ENCODE measurements at regions not wholly inside any gene's neighbourhood (a gene's known extent, or its start where the extent isn't known, plus 50 kb on each side); places are given as distances from the start of the nearest gene placed in this dataset.

- intact Hi-C loops (cut with DNase I), result no loop called here
- DNase-seq, result no peak
Observed at GRCh38 chr4:103365285-103365684, 167.1 kb upstream of the CENPE start.

GRCh38 chr4:103364083-103364482 is 165.9 kb upstream of the CENPE start:
- Histone ChIP-seq H3K27ac (no peak overlapping the region), H3K4me1 (no peaks in the 10 kb centered on the region), H3K4me3 (no peak overlapping the region), H3K9me3 (peaks cover 0 to 7% (median 0%) of the 10 kb centered on the region in 4 donors), H3K36me3 (no peaks in the 10 kb centered on the region), H3K27me3 (no peaks in the 10 kb centered on the region)
- intact Hi-C loops (cut with DNase I), result no loop called here
- 55 to 66% methylated on average over 4 of the region's 4 CpGs for WGBS, 2 donors
- TF ChIP-seq EP300 (IDR thresholded peaks at IDR 0.05), result no peak
- no peak for DNase-seq

More at GRCh38 chr4:103365285-103365684, 167.1 kb upstream of the CENPE start:
- H3K4me1 ChIP-seq, result no peaks in the 10 kb centered on the region
- 79 to 89% methylated on average over 2 of the region's 2 CpGs for WGBS, 2 donors
- H3K4me3 ChIP-seq, result no peak overlapping the region
- H3K36me3 ChIP-seq, result no peaks in the 10 kb centered on the region
- no peaks in the 10 kb centered on the region for H3K27me3 ChIP-seq
- no peak overlapping the region for H3K27ac ChIP-seq
- TF ChIP-seq CTCF (IDR thresholded peaks at IDR 0.05) (no peak), POLR2AphosphoS5 (IDR thresholded peaks at IDR 0.05) (no peak), POLR2A (IDR thresholded peaks at IDR 0.05) (no peak), EP300 (IDR thresholded peaks at IDR 0.05) (no peak)
- H3K9me3 ChIP-seq, result no peaks in the 10 kb centered on the region

- Histone ChIP-seq H3K27ac (no peak overlapping the region), H3K4me1 (no peaks in the 10 kb centered on the region), H3K4me3 (no peak overlapping the region), H3K27me3 (no peaks in the 10 kb centered on the region), H3K36me3 (no peaks in the 10 kb centered on the region), H3K9me3 (peaks cover 0 to 9% (median 0%) of the 10 kb centered on the region in 4 donors)
- no peak for TF ChIP-seq CTCF (IDR thresholded peaks at IDR 0.05)
- TF ChIP-seq POLR2A (IDR thresholded peaks at IDR 0.05), result no peak
- no peak for TF ChIP-seq POLR2AphosphoS5 (IDR thresholded peaks at IDR 0.05)
- TF ChIP-seq EP300 (IDR thresholded peaks at IDR 0.05), result no peak
- DNase-seq, result no peak
- intact Hi-C loops (cut with DNase I), result no loop called here
Observed at GRCh38 chr4:103361926-103362325, 163.8 kb upstream of the CENPE start.

GRCh38 chr4:103359900-103360299 is 161.8 kb upstream of the CENPE start:
- no peaks in the 10 kb centered on the region for H3K27me3 ChIP-seq
- H3K27ac ChIP-seq, result no peak overlapping the region
- H3K36me3 ChIP-seq, result no peaks in the 10 kb centered on the region
- no peak overlapping the region for H3K4me3 ChIP-seq
- intact Hi-C loops (cut with DNase I), result no loop called here
- H3K9me3 ChIP-seq, result peaks cover 0 to 9% (median 0%) of the 10 kb centered on the region in 4 donors
- no peaks in the 10 kb centered on the region for H3K4me1 ChIP-seq
- DNase-seq, result no peak
- 90 to 94% methylated on average over 2 of the region's 2 CpGs for WGBS, 2 donors
- no peak for TF ChIP-seq EP300 (IDR thresholded peaks at IDR 0.05)
- no peak for TF ChIP-seq POLR2AphosphoS5 (IDR thresholded peaks at IDR 0.05)
- no peak for TF ChIP-seq POLR2A (IDR thresholded peaks at IDR 0.05)
- TF ChIP-seq CTCF (IDR thresholded peaks at IDR 0.05), result no peak

- no peaks in the 10 kb centered on the region for H3K36me3 ChIP-seq
- no peaks in the 10 kb centered on the region for H3K27me3 ChIP-seq
- DNase-seq, result no peak
- no peak overlapping the region for H3K27ac ChIP-seq
- H3K4me3 ChIP-seq, result no peak overlapping the region
- peaks cover 0 to 2% (median 0%) of the 10 kb centered on the region in 4 donors for H3K9me3 ChIP-seq
- TF ChIP-seq CTCF (IDR thresholded peaks at IDR 0.05) (no peak), POLR2AphosphoS5 (IDR thresholded peaks at IDR 0.05) (no peak), EP300 (IDR thresholded peaks at IDR 0.05) (no peak), POLR2A (IDR thresholded peaks at IDR 0.05) (no peak)
- 83 to 86% methylated on average over 2 of the region's 2 CpGs for WGBS, 2 donors
- no peaks in the 10 kb centered on the region for H3K4me1 ChIP-seq
- intact Hi-C loops (cut with DNase I), result no loop called here
Observed at GRCh38 chr4:103354006-103354405, 155.9 kb upstream of the CENPE start.

Measured in sigmoid colon (tissue), 6 donors.